Activated T-cell treated with anti-CD3 and anti-CD28 coated beads for 24 hours (primary cell): ENCODE measurements at regions not wholly inside any gene's neighbourhood (a gene's known extent, or its start where the extent isn't known, plus 50 kb on each side); places are given as distances from the start of the nearest gene placed in this dataset.

Source experiments
- DNase-seq: peaks from one replicate; pipeline ENCODE4 v3.0.0-alpha.2; 2020; ENCODE audit warnings: low read depth

- no peak for DNase-seq
Observed at GRCh38 chr18:24627644-24628315, 167.3 kb downstream of the HRH4 start.

- no peak for DNase-seq
Observed at GRCh38 chr18:24628326-24628725, 167.9 kb downstream of the HRH4 start.

GRCh38 chr18:24629921-24630320 is 169.5 kb downstream of the HRH4 start:
- DNase-seq: no peak

GRCh38 chr18:24630346-24630880 is 170.0 kb downstream of the HRH4 start:
- DNase-seq: no peak

- no peak for DNase-seq
Observed at GRCh38 chr18:24631243-24632025, 171.0 kb downstream of the HRH4 start.

GRCh38 chr18:24632158-24632988 is 171.9 kb downstream of the HRH4 start:
- DNase-seq: no peak

- DNase-seq: no peak
Observed at GRCh38 chr18:24633121-24633520, 172.7 kb downstream of the HRH4 start.

- DNase-seq: no peak
Observed at GRCh38 chr18:24649571-24649970, 189.1 kb downstream of the HRH4 start.

GRCh38 chr18:24651434-24651833 is 191.0 kb downstream of the HRH4 start:
- DNase-seq: no peak

- DNase-seq: no peak
Observed at GRCh38 chr18:24656050-24656449, 195.6 kb downstream of the HRH4 start.

- DNase-seq: no peak
Observed at GRCh38 chr18:24656551-24657443, 196.4 kb downstream of the HRH4 start.

- DNase-seq: no peak
Observed at GRCh38 chr18:24657444-24657842, 197.0 kb downstream of the HRH4 start.

GRCh38 chr18:24658302-24658701 is 197.9 kb downstream of the HRH4 start:
- no peak for DNase-seq

GRCh38 chr18:24659827-24660720 is 199.6 kb downstream of the HRH4 start:
- no peak for DNase-seq

GRCh38 chr18:24660956-24661355 is 200.5 kb downstream of the HRH4 start:
- DNase-seq: no peak

- DNase-seq: no peak
Observed at GRCh38 chr18:24662412-24662821, 202.0 kb downstream of the HRH4 start.

GRCh38 chr18:24663026-24663425 is 202.6 kb downstream of the HRH4 start:
- no peak for DNase-seq

- DNase-seq: no peak
Observed at GRCh38 chr18:24669015-24669414, 208.6 kb downstream of the HRH4 start.

- DNase-seq: no peak
Observed at GRCh38 chr18:24669502-24669901, 209.1 kb downstream of the HRH4 start.

- no peak for DNase-seq
Observed at GRCh38 chr18:24672165-24672941, 211.9 kb downstream of the HRH4 start.
